HepG2 (cell line): ENCODE measurements at regions not wholly inside any gene's neighbourhood (a gene's known extent, or its start where the extent isn't known, plus 50 kb on each side); places are given as distances from the start of the nearest gene placed in this dataset.

Source experiments
- ATF1 ChIP-seq: IDR thresholded peaks from 2 replicates; pipeline ENCODE4 v1.6.1; 2016; ENCODE audit warnings: mild to moderate bottlenecking, control low read depth
- BRCA1 ChIP-seq: sonication (generic); formaldehyde crosslinking; IDR thresholded peaks from 2 replicates; pipeline ENCODE4 v1.4.0; 2020; ENCODE audit warnings: missing genetic modification reagents
- CEBPG ChIP-seq: IDR thresholded peaks from 2 replicates; pipeline ENCODE4 v1.6.1; 2016
- CENPT ChIP-seq: sonication (generic); formaldehyde crosslinking; IDR thresholded peaks from 2 replicates; pipeline ENCODE4 v1.8.0; 2022; ENCODE audit warnings: low read depth, mild to moderate bottlenecking, moderate library complexity, missing genetic modification reagents
- DNMT3B ChIP-seq: conservative IDR thresholded peaks from 2 replicates; pipeline ENCODE4 v1.6.1; 2016; ENCODE audit warnings: missing biosample characterization, control low read depth
- FOXM1 ChIP-seq: sonication (generic); formaldehyde crosslinking; IDR thresholded peaks from 2 replicates; pipeline ENCODE4 v1.5.0; 2020; ENCODE audit warnings: missing genetic modification reagents
- IRF2 ChIP-seq: IDR thresholded peaks from 2 replicates; pipeline ENCODE4 v1.6.1; 2018; ENCODE audit warnings: missing genetic modification reagents, missing compliant biosample characterization
- MLLT10 ChIP-seq: sonication (generic); formaldehyde crosslinking; IDR thresholded peaks from 2 replicates; pipeline ENCODE4 v1.4.0; 2020; ENCODE audit warnings: missing genetic modification reagents
- MNT ChIP-seq: fragments of 450-650 bp; IDR thresholded peaks from 2 replicates; pipeline ENCODE4 v1.6.1; 2016
- NCOR1 ChIP-seq: fragments of 200-600 bp; sonication (generic); IDR thresholded peaks from 2 replicates; pipeline ENCODE4 v1.7.0; 2017; ENCODE audit warnings: antibody characterized with exemption, low read length, borderline replicate concordance
- NFE2L2 ChIP-seq: fragments of 150-350 bp; IDR thresholded peaks from 2 replicates; pipeline ENCODE4 v1.6.1; 2014; ENCODE audit warnings: low read length
- NR2F1 ChIP-seq, 2 experiments: fragments of 450-650 bp in 1 of 2; formaldehyde crosslinking in 1 of 2; IDR thresholded peaks; 2 replicates each; pipeline versions ENCODE4 v1.5.0 to v1.6.1; 2016 to 2020; ENCODE audit warnings: mild to moderate bottlenecking in 1 of 2, missing compliant biosample characterization in 1 of 2, missing genetic modification reagents in 1 of 2, moderate library complexity in 1 of 2
- RFX1 ChIP-seq: fragments of 450-650 bp; IDR thresholded peaks from 2 replicates; pipeline ENCODE4 v1.6.1; 2017
- SAFB2 ChIP-seq: sonication (generic); formaldehyde crosslinking; IDR thresholded peaks from 2 replicates; pipeline ENCODE4 v1.5.1; 2020; ENCODE audit warnings: missing genetic modification reagents, low read depth, mild to moderate bottlenecking, borderline replicate concordance
- SALL2 ChIP-seq: sonication (generic); formaldehyde crosslinking; IDR thresholded peaks from 2 replicates; pipeline ENCODE4 v1.8.1; 2023; ENCODE audit warnings: mild to moderate bottlenecking, missing genetic modification reagents, inconsistent platforms
- SOX6 ChIP-seq, 2 experiments: fragments of 450-650 bp in 1 of 2; sonication (generic) in 1 of 2; formaldehyde crosslinking in 1 of 2; IDR thresholded peaks; 2 replicates each; pipeline versions ENCODE4 v1.4.0 to v1.6.1; 2017 to 2020; ENCODE audit warnings: antibody characterized with exemption in 1 of 2, mild to moderate bottlenecking in 1 of 2, missing genetic modification reagents in 1 of 2
- THRA ChIP-seq: sonication (generic); formaldehyde crosslinking; IDR thresholded peaks from 2 replicates; pipeline ENCODE4 v1.4.0; 2020; ENCODE audit warnings: missing genetic modification reagents, borderline replicate concordance
- XBP1 ChIP-seq: sonication (generic); formaldehyde crosslinking; IDR thresholded peaks from 2 replicates; pipeline ENCODE4 v1.5.0; 2020; ENCODE audit warnings: missing genetic modification reagents
- ZNF354B ChIP-seq: sonication (generic); formaldehyde crosslinking; IDR thresholded peaks from 2 replicates; pipeline ENCODE4 v1.8.0; 2022; ENCODE audit warnings: mild to moderate bottlenecking, missing genetic modification reagents
- ZNF652 ChIP-seq: IDR thresholded peaks from 2 replicates; pipeline ENCODE4 v1.6.1; 2016; ENCODE audit warnings: low read depth, borderline replicate concordance
- ZNF781 ChIP-seq: sonication (generic); formaldehyde crosslinking; IDR thresholded peaks from 2 replicates; pipeline ENCODE4 v1.5.1; 2020; ENCODE audit warnings: borderline replicate concordance, mild to moderate bottlenecking, missing genetic modification reagents; ENCODE audit errors: not compliant biosample characterization
- ZZZ3 ChIP-seq: sonication (generic); formaldehyde crosslinking; IDR thresholded peaks from 2 replicates; pipeline ENCODE4 v1.4.0; 2020; ENCODE audit warnings: missing genetic modification reagents, mild to moderate bottlenecking, borderline replicate concordance
- TF ChIP-seq, protein P1 (sequence below): sonication (generic); formaldehyde crosslinking; IDR thresholded peaks from 2 replicates; pipeline ENCODE4 v1.5.1; 2020; ENCODE audit warnings: mild to moderate bottlenecking, missing genetic modification reagents, borderline replicate concordance
- TF ChIP-seq, protein P2 (sequence below): sonication (generic); formaldehyde crosslinking; IDR thresholded peaks from 2 replicates; pipeline ENCODE4 v1.8.1; 2023; ENCODE audit warnings: mild to moderate bottlenecking, missing genetic modification reagents
- TF ChIP-seq, protein P3 (sequence below): sonication (generic); formaldehyde crosslinking; IDR thresholded peaks from 2 replicates; pipeline ENCODE4 v1.4.0; 2020; ENCODE audit warnings: missing genetic modification reagents

- TF ChIP-seq MNT (no peak), NFE2L2 (no peak), RFX1 (no peak), DNMT3B (no peak), IRF2 (peak; percentile 46; the same call in 1 of the 2 replicates), SALL2 (CRISPR knock-in tag) (no peak), NCOR1 (no peak), SAFB2 (CRISPR knock-in tag) (no peak), NR2F1 (CRISPR knock-in tag; IDR thresholded peaks at IDR 0.05) (no peak), ZNF652 (CRISPR knock-in tag) (no peak), BRCA1 (CRISPR knock-in tag) (no peak), CENPT (CRISPR knock-in tag) (no peak), ATF1 (CRISPR knock-in tag) (no peak), ZNF354B (CRISPR knock-in tag) (no peak), ZNF781 (CRISPR knock-in tag) (peak; percentile 74), SOX6 (IDR thresholded peaks at IDR 0.05) (no peak), SOX6 (CRISPR knock-in tag; IDR thresholded peaks at IDR 0.05) (no peak), CEBPG (CRISPR knock-in tag) (0 out of 2 replicates have a peak, but pooled peaks have one; percentile 15), ZZZ3 (CRISPR knock-in tag) (no peak), FOXM1 (CRISPR knock-in tag) (no peak), THRA (no peak), XBP1 (CRISPR knock-in tag) (no peak), MLLT10 (no peak)
- TF ChIP-seq, protein P1, sequence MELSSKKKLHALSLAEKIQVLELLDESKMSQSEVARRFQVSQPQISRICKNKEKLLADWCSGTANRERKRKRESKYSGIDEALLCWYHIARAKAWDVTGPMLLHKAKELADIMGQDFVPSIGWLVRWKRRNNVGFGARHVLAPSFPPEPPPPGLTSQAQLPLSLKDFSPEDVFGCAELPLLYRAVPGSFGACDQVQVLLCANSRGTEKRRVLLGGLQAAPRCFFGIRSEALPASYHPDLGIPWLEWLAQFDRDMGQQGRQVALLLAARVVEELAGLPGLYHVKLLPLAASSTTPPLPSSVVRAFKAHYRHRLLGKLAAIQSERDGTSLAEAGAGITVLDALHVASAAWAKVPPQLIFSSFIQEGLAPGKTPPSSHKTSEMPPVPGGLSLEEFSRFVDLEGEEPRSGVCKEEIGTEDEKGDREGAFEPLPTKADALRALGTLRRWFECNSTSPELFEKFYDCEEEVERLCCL (CRISPR knock-in tag) = no peak
- TF ChIP-seq, protein P2, sequence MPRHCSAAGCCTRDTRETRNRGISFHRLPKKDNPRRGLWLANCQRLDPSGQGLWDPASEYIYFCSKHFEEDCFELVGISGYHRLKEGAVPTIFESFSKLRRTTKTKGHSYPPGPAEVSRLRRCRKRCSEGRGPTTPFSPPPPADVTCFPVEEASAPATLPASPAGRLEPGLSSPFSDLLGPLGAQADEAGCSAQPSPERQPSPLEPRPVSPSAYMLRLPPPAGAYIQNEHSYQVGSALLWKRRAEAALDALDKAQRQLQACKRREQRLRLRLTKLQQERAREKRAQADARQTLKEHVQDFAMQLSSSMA (CRISPR knock-in tag) = no peak
- TF ChIP-seq, protein P3, sequence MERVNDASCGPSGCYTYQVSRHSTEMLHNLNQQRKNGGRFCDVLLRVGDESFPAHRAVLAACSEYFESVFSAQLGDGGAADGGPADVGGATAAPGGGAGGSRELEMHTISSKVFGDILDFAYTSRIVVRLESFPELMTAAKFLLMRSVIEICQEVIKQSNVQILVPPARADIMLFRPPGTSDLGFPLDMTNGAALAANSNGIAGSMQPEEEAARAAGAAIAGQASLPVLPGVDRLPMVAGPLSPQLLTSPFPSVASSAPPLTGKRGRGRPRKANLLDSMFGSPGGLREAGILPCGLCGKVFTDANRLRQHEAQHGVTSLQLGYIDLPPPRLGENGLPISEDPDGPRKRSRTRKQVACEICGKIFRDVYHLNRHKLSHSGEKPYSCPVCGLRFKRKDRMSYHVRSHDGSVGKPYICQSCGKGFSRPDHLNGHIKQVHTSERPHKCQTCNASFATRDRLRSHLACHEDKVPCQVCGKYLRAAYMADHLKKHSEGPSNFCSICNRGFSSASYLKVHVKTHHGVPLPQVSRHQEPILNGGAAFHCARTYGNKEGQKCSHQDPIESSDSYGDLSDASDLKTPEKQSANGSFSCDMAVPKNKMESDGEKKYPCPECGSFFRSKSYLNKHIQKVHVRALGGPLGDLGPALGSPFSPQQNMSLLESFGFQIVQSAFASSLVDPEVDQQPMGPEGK (CRISPR knock-in tag) = no peak
These were observed 183.6 kb upstream of the G2E3 start (continued) for GRCh38 chr14:30375296-30375892.
